WTC11 (cell line): ENCODE measurements at regions not wholly inside any gene's neighbourhood (a gene's known extent, or its start where the extent isn't known, plus 50 kb on each side); places are given as distances from the start of the nearest gene placed in this dataset.

Source experiments
- ATAC-seq: fragments of 200-7000 bp; cut with Tn5 transposase; 2 replicates; pipeline ENCODE4 v1.10.0; 2021; ENCODE audit warnings: mild to moderate bottlenecking, moderate library complexity
- CTCF ChIA-PET: fragments of 300-600 bp; sonication (Branson Sonifier 250); formaldehyde crosslinking; loops from one replicate; lab custom pipeline; 2021; ENCODE audit warnings: antibody characterized with exemption; lab: Charles Lee
- POLR2A ChIA-PET: fragments of 350-600 bp; sonication (Branson Sonifier 250); formaldehyde crosslinking; loops from one replicate; lab custom pipeline; 2021; ENCODE audit warnings: antibody characterized with exemption; lab: Charles Lee
- DNase-seq: peaks from one replicate; pipeline ENCODE4 v3.0.0; 2021; ENCODE audit warnings: low spot score
- H3K27ac Mint-ChIP-seq: 2 replicates; pipeline ENCODE4 v1.8.0; 2021; ENCODE audit warnings: mixed read lengths
- H3K27me3 Mint-ChIP-seq: 2 replicates; pipeline ENCODE4 v1.8.0; 2021; ENCODE audit warnings: low read depth, mild to moderate bottlenecking, moderate library complexity, mixed read lengths
- H3K36me3 Mint-ChIP-seq: 2 replicates; pipeline ENCODE4 v1.8.0; 2021; ENCODE audit warnings: mixed read lengths
- H3K4me1 Mint-ChIP-seq: 2 replicates; pipeline ENCODE4 v1.8.0; 2022; ENCODE audit warnings: mixed read lengths
- H3K4me3 Mint-ChIP-seq: 2 replicates; pipeline ENCODE4 v1.8.0; 2021; ENCODE audit warnings: mild to moderate bottlenecking, moderate library complexity, mixed read lengths
- H3K9me3 Mint-ChIP-seq: 2 replicates; pipeline ENCODE4 v1.8.0; 2021; ENCODE audit warnings: mixed read lengths
- ATF1 ChIP-seq: sonication (generic); formaldehyde crosslinking; IDR thresholded peaks from 2 replicates; pipeline ENCODE4 v1.8.1; 2023; ENCODE audit warnings: mild to moderate bottlenecking, moderate library complexity, missing genetic modification reagents
- CBFB ChIP-seq: sonication (generic); formaldehyde crosslinking; IDR thresholded peaks from 2 replicates; pipeline ENCODE4 v1.8.1; 2022; ENCODE audit warnings: mild to moderate bottlenecking, low read depth, missing genetic modification reagents
- E2F5 ChIP-seq: sonication (generic); formaldehyde crosslinking; IDR thresholded peaks from 2 replicates; pipeline ENCODE4 v1.8.1; 2022; ENCODE audit warnings: mild to moderate bottlenecking, moderate library complexity, missing genetic modification reagents
- GTF2I ChIP-seq: fragments of 250-450 bp; sonication (Bioruptor Pico); conservative IDR thresholded peaks from 2 replicates; pipeline ENCODE4 v1.4.0; 2021; ENCODE audit warnings: mild to moderate bottlenecking
- JAZF1 ChIP-seq: fragments of 250-450 bp; sonication (Bioruptor Pico); IDR thresholded peaks from 2 replicates; pipeline ENCODE4 v1.9.0; 2021; ENCODE audit warnings: moderate library complexity, mild to moderate bottlenecking, inconsistent platforms
- MXD4 ChIP-seq: fragments of 250-450 bp; sonication (Bioruptor Pico); IDR thresholded peaks from 2 replicates; pipeline ENCODE4 v1.8.0; 2021; ENCODE audit warnings: mild to moderate bottlenecking, moderate library complexity, borderline replicate concordance
- NR1H2 ChIP-seq: sonication (generic); formaldehyde crosslinking; IDR thresholded peaks from 2 replicates; pipeline ENCODE4 v1.9.0; 2021; ENCODE audit warnings: mild to moderate bottlenecking, moderate library complexity, missing genetic modification reagents
- TEAD1 ChIP-seq: sonication (generic); formaldehyde crosslinking; IDR thresholded peaks from 2 replicates; pipeline ENCODE4 v1.8.0; 2022; ENCODE audit warnings: mild to moderate bottlenecking, missing genetic modification reagents
- ZMAT4 ChIP-seq: fragments of 250-450 bp; sonication (Bioruptor Pico); IDR thresholded peaks from 2 replicates; pipeline ENCODE4 v1.9.0; 2021; ENCODE audit warnings: mild to moderate bottlenecking
- ZNF396 ChIP-seq: fragments of 250-450 bp; sonication (Bioruptor Pico); IDR thresholded peaks from 2 replicates; pipeline ENCODE4 v1.8.0; 2021; ENCODE audit warnings: mild to moderate bottlenecking, moderate library complexity, borderline replicate concordance
- ZNF671 ChIP-seq: fragments of 250-450 bp; sonication (Bioruptor Pico); IDR thresholded peaks from 2 replicates; pipeline ENCODE4 v1.8.0; 2021; ENCODE audit warnings: mild to moderate bottlenecking
- TF ChIP-seq, protein P1 (sequence below): sonication (generic); formaldehyde crosslinking; IDR thresholded peaks from 2 replicates; pipeline ENCODE4 v1.8.1; 2022; ENCODE audit warnings: low read depth, mild to moderate bottlenecking, moderate library complexity, missing genetic modification reagents, borderline replicate concordance
- TF ChIP-seq, protein P2 (sequence below): sonication (generic); formaldehyde crosslinking; IDR thresholded peaks from 2 replicates; pipeline ENCODE4 v1.8.0; 2023; ENCODE audit warnings: mild to moderate bottlenecking, missing genetic modification reagents
- TF ChIP-seq, protein P3 (sequence below): sonication (generic); formaldehyde crosslinking; IDR thresholded peaks from 2 replicates; pipeline ENCODE4 v1.8.1; 2023; ENCODE audit warnings: mild to moderate bottlenecking, missing genetic modification reagents, moderate library complexity
- TF ChIP-seq, protein P4 (sequence below): sonication (generic); formaldehyde crosslinking; IDR thresholded peaks from 2 replicates; pipeline ENCODE4 v1.8.0; 2022; ENCODE audit warnings: mild to moderate bottlenecking, missing genetic modification reagents
- TF ChIP-seq, protein P5 (sequence below): fragments of 200-600 bp; IDR thresholded peaks from 2 replicates; pipeline ENCODE4 v1.8.0; 2022; ENCODE audit warnings: antibody characterized with exemption

DNA sequence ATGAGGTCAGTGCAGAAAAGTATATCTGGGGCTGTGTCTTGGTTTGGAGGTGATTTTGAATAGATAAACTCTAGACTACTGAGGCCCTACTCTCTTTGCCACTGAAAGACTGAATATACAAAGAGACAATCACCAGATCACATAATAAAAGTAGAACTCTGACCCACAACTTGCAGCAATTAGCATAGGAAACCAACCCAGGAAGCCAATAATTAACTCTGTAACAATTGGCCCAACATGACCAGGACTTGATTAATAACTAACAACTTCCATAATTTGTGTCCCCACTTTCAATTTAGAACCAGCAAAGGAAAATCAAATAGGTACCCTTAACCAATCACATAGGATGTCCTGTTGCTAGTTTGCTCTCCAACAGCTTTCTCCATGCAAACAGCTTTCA, 1104.9 kb upstream of the CELF4 start:
- ChIA-PET POLR2A (no interaction called here), CTCF (no interaction called here)
- Mint-ChIP-seq H3K27ac (no peak overlapping the region), H3K9me3 (peaks cover 42% of the 10 kb centered on the region), H3K36me3 (peaks cover 17% of the 10 kb centered on the region), H3K27me3 (no peaks in the 10 kb centered on the region), H3K4me3 (no peak overlapping the region), H3K4me1 (peaks cover 11% of the 10 kb centered on the region)
- TF ChIP-seq ZNF671 (CRISPR knock-in tag) = no peak
- TF ChIP-seq, protein P1, sequence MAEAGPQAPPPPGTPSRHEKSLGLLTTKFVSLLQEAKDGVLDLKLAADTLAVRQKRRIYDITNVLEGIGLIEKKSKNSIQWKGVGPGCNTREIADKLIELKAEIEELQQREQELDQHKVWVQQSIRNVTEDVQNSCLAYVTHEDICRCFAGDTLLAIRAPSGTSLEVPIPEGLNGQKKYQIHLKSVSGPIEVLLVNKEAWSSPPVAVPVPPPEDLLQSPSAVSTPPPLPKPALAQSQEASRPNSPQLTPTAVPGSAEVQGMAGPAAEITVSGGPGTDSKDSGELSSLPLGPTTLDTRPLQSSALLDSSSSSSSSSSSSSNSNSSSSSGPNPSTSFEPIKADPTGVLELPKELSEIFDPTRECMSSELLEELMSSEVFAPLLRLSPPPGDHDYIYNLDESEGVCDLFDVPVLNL (CRISPR knock-in tag) = no peak
- no peak for TF ChIP-seq MXD4 (CRISPR knock-in tag)
- ATAC-seq = no peak
- no peak for DNase-seq

DNA sequence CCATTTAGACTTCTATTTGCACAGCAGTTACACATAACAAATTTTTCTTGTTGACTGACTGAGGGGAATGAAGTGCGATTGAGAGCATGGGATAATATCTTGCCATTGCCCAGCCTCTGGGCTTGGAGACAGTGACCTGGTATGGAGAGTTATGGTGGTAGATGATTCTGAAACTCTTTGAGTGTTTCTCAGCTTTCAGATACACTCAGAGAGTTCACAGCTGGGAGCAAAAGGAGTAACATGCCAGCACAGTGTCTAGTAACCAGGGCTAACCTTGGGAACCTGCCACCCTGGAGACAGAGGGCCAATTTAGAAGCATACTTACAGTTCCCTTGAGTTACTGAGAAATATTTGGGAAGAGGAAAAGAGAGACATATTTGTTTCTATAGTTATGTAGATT, 1099.3 kb upstream of the CELF4 start:
- Mint-ChIP-seq H3K36me3 (peaks cover 2% of the 10 kb centered on the region; the same call in 1 of the 2 replicates), H3K27me3 (no peaks in the 10 kb centered on the region), H3K9me3 (0 out of 2 replicates have a peak, but pooled peaks cover 3% of the 10 kb centered on the region), H3K27ac (no peak overlapping the region), H3K4me3 (no peak overlapping the region), H3K4me1 (peaks cover 8% of the 10 kb centered on the region)
- no peak for ATAC-seq
- CTCF ChIA-PET = no interaction called here
- TF ChIP-seq ATF1 (CRISPR knock-in tag) = no peak
- TF ChIP-seq, protein P2, sequence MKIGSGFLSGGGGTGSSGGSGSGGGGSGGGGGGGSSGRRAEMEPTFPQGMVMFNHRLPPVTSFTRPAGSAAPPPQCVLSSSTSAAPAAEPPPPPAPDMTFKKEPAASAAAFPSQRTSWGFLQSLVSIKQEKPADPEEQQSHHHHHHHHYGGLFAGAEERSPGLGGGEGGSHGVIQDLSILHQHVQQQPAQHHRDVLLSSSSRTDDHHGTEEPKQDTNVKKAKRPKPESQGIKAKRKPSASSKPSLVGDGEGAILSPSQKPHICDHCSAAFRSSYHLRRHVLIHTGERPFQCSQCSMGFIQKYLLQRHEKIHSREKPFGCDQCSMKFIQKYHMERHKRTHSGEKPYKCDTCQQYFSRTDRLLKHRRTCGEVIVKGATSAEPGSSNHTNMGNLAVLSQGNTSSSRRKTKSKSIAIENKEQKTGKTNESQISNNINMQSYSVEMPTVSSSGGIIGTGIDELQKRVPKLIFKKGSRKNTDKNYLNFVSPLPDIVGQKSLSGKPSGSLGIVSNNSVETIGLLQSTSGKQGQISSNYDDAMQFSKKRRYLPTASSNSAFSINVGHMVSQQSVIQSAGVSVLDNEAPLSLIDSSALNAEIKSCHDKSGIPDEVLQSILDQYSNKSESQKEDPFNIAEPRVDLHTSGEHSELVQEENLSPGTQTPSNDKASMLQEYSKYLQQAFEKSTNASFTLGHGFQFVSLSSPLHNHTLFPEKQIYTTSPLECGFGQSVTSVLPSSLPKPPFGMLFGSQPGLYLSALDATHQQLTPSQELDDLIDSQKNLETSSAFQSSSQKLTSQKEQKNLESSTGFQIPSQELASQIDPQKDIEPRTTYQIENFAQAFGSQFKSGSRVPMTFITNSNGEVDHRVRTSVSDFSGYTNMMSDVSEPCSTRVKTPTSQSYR = no peak
- no peak for TF ChIP-seq MXD4 (CRISPR knock-in tag)
- no peak for TF ChIP-seq NR1H2 (CRISPR knock-in tag)
- TF ChIP-seq, protein P3, sequence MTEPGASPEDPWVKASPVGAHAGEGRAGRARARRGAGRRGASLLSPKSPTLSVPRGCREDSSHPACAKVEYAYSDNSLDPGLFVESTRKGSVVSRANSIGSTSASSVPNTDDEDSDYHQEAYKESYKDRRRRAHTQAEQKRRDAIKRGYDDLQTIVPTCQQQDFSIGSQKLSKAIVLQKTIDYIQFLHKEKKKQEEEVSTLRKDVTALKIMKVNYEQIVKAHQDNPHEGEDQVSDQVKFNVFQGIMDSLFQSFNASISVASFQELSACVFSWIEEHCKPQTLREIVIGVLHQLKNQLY (CRISPR knock-in tag) = no peak
- TF ChIP-seq GTF2I (CRISPR knock-in tag) = no peak
- no peak for TF ChIP-seq ZMAT4 (CRISPR knock-in tag)
- TF ChIP-seq, protein P4, sequence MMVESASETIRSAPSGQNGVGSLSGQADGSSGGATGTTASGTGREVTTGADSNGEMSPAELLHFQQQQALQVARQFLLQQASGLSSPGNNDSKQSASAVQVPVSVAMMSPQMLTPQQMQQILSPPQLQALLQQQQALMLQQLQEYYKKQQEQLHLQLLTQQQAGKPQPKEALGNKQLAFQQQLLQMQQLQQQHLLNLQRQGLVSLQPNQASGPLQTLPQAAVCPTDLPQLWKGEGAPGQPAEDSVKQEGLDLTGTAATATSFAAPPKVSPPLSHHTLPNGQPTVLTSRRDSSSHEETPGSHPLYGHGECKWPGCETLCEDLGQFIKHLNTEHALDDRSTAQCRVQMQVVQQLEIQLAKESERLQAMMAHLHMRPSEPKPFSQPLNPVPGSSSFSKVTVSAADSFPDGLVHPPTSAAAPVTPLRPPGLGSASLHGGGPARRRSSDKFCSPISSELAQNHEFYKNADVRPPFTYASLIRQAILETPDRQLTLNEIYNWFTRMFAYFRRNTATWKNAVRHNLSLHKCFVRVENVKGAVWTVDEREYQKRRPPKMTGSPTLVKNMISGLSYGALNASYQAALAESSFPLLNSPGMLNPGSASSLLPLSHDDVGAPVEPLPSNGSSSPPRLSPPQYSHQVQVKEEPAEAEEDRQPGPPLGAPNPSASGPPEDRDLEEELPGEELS (CRISPR knock-in tag) = no peak
- TF ChIP-seq JAZF1 (CRISPR knock-in tag) = no peak
- no peak for TF ChIP-seq TEAD1 (CRISPR knock-in tag)
- TF ChIP-seq ZNF671 (CRISPR knock-in tag) = no peak
- TF ChIP-seq, protein P5, sequence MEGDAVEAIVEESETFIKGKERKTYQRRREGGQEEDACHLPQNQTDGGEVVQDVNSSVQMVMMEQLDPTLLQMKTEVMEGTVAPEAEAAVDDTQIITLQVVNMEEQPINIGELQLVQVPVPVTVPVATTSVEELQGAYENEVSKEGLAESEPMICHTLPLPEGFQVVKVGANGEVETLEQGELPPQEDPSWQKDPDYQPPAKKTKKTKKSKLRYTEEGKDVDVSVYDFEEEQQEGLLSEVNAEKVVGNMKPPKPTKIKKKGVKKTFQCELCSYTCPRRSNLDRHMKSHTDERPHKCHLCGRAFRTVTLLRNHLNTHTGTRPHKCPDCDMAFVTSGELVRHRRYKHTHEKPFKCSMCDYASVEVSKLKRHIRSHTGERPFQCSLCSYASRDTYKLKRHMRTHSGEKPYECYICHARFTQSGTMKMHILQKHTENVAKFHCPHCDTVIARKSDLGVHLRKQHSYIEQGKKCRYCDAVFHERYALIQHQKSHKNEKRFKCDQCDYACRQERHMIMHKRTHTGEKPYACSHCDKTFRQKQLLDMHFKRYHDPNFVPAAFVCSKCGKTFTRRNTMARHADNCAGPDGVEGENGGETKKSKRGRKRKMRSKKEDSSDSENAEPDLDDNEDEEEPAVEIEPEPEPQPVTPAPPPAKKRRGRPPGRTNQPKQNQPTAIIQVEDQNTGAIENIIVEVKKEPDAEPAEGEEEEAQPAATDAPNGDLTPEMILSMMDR = no peak
- TF ChIP-seq ZNF396 (CRISPR knock-in tag) = no peak
- no peak for TF ChIP-seq E2F5 (CRISPR knock-in tag)
- no peak for TF ChIP-seq CBFB (CRISPR knock-in tag)
- DNase-seq = no peak
- POLR2A ChIA-PET = no interaction called here
